OCI-LY1 (cell line): ENCODE measurements at regions not wholly inside any gene's neighbourhood (a gene's known extent, or its start where the extent isn't known, plus 50 kb on each side); places are given as distances from the start of the nearest gene placed in this dataset.

Source experiments
- H2AFZ ChIP-seq: fragments of 200-600 bp; sonication (generic), shearing (Covaris generic); 2 replicates; pipeline ENCODE4 v1.6.0; 2014; ENCODE audit warnings: antibody characterized with exemption, mild to moderate bottlenecking, low read length
- H3F3A ChIP-seq: fragments of 200-600 bp; sonication (generic), shearing (Covaris generic); 2 replicates; pipeline ENCODE4 v1.6.0; 2014; ENCODE audit warnings: mild to moderate bottlenecking, antibody characterized with exemption, low read length, moderate library complexity; ENCODE audit not compliant: insufficient read depth
- H3K27ac ChIP-seq: fragments of 200-600 bp; sonication (generic); 2 replicates; pipeline ENCODE4 v1.5.1; 2014; ENCODE audit warnings: low read length, mixed run types, mild to moderate bottlenecking, low read depth; ENCODE audit not compliant: poor library complexity, severe bottlenecking
- H3K27me3 ChIP-seq: fragments of 200-600 bp; sonication (generic); 2 replicates; pipeline ENCODE4 v1.6.0; 2014; ENCODE audit warnings: antibody characterized with exemption, mild to moderate bottlenecking, low read length, moderate library complexity; ENCODE audit not compliant: insufficient read depth
- H3K36me3 ChIP-seq: fragments of 200-600 bp; sonication (generic); 2 replicates; pipeline ENCODE4 v1.6.1; 2014; ENCODE audit warnings: mild to moderate bottlenecking, antibody characterized with exemption, low read length, moderate library complexity, mixed read lengths; ENCODE audit not compliant: insufficient read depth
- H3K4me1 ChIP-seq: fragments of 200-600 bp; sonication (generic); 2 replicates; pipeline ENCODE4 v1.5.1; 2014; ENCODE audit warnings: mild to moderate bottlenecking, low read length, moderate library complexity; ENCODE audit not compliant: insufficient read depth, severe bottlenecking
- H3K4me2 ChIP-seq: fragments of 200-600 bp; sonication (generic), shearing (Covaris generic); 2 replicates; pipeline ENCODE4 v1.6.1; 2014; ENCODE audit warnings: low read length
- H3K4me3 ChIP-seq: fragments of 200-600 bp; sonication (generic); 2 replicates; pipeline ENCODE4 v1.5.1; 2014; ENCODE audit warnings: low read length, low read depth, mild to moderate bottlenecking, mixed read lengths; ENCODE audit not compliant: poor library complexity, severe bottlenecking
- H3K79me2 ChIP-seq: fragments of 200-600 bp; shearing (Covaris generic); 2 replicates; pipeline ENCODE4 v1.6.1; 2016; ENCODE audit warnings: mixed run types, low read length, mixed read lengths; ENCODE audit not compliant: insufficient read depth
- H3K9ac ChIP-seq: fragments of 200-600 bp; sonication (generic), shearing (Covaris generic); 2 replicates; pipeline ENCODE4 v1.6.1; 2014; ENCODE audit warnings: mild to moderate bottlenecking, low read length, mixed read lengths
- H3K9me2 ChIP-seq: fragments of 200-600 bp; sonication (generic), shearing (Covaris generic); 2 replicates; pipeline ENCODE4 v1.6.1; 2014; ENCODE audit warnings: low read depth, mild to moderate bottlenecking, low read length, mixed read lengths
- H3K9me3 ChIP-seq: fragments of 200-600 bp; shearing (Covaris generic); 2 replicates; pipeline ENCODE4 v1.6.1; 2014; ENCODE audit warnings: low read length, mixed read lengths
- H4K20me1 ChIP-seq: fragments of 200-600 bp; sonication (generic), shearing (Covaris generic); 2 replicates; pipeline ENCODE4 v1.6.0; 2016; ENCODE audit warnings: mild to moderate bottlenecking, low read length; ENCODE audit not compliant: insufficient read depth
- EZH2 ChIP-seq: fragments of 200-600 bp; sonication (generic), shearing (Covaris generic); IDR thresholded peaks from 2 replicates; pipeline ENCODE4 v1.8.0; 2017; ENCODE audit warnings: borderline replicate concordance, mixed run types, mild to moderate bottlenecking, antibody characterized with exemption, low read length, moderate library complexity, mixed read lengths
- TF ChIP-seq, protein P1 (sequence below): fragments of 200-600 bp; sonication (generic), shearing (Covaris generic); IDR thresholded peaks from 2 replicates; pipeline ENCODE4 v1.5.1; 2017; ENCODE audit warnings: mild to moderate bottlenecking, antibody characterized with exemption, low read length, moderate library complexity, mixed read lengths

DNA sequence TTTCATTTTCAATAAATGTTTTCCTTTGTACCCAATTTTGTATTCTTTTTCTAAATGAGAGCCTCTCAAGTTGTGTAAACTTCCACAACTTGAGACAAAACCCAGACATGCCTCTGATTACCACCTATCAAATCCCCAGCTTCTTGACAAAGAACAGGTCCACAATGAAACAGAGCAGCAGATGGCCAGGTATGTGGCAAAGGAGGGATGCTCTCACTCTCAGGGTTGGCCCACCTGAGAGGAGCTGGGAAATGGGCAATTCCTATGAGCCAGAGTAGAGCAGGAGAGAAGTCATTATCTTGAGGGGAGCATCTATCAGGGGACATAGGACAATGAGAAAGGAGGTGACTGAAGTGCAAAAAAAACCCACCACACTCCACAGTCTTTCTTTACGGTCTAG is 273.5 kb upstream of the FAM241A start:
- no peak for TF ChIP-seq EZH2
- TF ChIP-seq, protein P1, sequence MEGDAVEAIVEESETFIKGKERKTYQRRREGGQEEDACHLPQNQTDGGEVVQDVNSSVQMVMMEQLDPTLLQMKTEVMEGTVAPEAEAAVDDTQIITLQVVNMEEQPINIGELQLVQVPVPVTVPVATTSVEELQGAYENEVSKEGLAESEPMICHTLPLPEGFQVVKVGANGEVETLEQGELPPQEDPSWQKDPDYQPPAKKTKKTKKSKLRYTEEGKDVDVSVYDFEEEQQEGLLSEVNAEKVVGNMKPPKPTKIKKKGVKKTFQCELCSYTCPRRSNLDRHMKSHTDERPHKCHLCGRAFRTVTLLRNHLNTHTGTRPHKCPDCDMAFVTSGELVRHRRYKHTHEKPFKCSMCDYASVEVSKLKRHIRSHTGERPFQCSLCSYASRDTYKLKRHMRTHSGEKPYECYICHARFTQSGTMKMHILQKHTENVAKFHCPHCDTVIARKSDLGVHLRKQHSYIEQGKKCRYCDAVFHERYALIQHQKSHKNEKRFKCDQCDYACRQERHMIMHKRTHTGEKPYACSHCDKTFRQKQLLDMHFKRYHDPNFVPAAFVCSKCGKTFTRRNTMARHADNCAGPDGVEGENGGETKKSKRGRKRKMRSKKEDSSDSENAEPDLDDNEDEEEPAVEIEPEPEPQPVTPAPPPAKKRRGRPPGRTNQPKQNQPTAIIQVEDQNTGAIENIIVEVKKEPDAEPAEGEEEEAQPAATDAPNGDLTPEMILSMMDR, result no peak

GRCh38 chr4:111873801-111874200 is 271.5 kb upstream of the FAM241A start:
- TF ChIP-seq, protein P1, result no peak
- no peak for TF ChIP-seq EZH2
- no peak overlapping the region for H3K27ac ChIP-seq
- H3K79me2 ChIP-seq, result no peaks in the 10 kb centered on the region
- no peak overlapping the region for H3K4me2 ChIP-seq
- no peak overlapping the region for H3K4me3 ChIP-seq
- H3K4me1 ChIP-seq, result no peaks in the 10 kb centered on the region
- no peak overlapping the region for H2AFZ ChIP-seq
- no peaks in the 10 kb centered on the region for H3K36me3 ChIP-seq
- no peaks in the 10 kb centered on the region for H3K9me2 ChIP-seq
- no peaks in the 10 kb centered on the region for H3K27me3 ChIP-seq
- no peaks in the 10 kb centered on the region for H3F3A ChIP-seq
- H3K9me3 ChIP-seq, result no peaks in the 10 kb centered on the region
- no peaks in the 10 kb centered on the region for H4K20me1 ChIP-seq
- no peak overlapping the region for H3K9ac ChIP-seq

More for the DNA sequence above, 273.5 kb upstream of the FAM241A start:
- Histone ChIP-seq H2AFZ (no peak overlapping the region), H3K9me2 (no peaks in the 10 kb centered on the region), H3F3A (no peaks in the 10 kb centered on the region), H3K27ac (no peak overlapping the region), H3K4me1 (no peaks in the 10 kb centered on the region), H3K4me3 (no peak overlapping the region), H3K9ac (no peak overlapping the region), H3K4me2 (no peak overlapping the region), H3K27me3 (no peaks in the 10 kb centered on the region), H4K20me1 (no peaks in the 10 kb centered on the region), H3K79me2 (no peaks in the 10 kb centered on the region), H3K9me3 (no peaks in the 10 kb centered on the region), H3K36me3 (no peaks in the 10 kb centered on the region)

DNA sequence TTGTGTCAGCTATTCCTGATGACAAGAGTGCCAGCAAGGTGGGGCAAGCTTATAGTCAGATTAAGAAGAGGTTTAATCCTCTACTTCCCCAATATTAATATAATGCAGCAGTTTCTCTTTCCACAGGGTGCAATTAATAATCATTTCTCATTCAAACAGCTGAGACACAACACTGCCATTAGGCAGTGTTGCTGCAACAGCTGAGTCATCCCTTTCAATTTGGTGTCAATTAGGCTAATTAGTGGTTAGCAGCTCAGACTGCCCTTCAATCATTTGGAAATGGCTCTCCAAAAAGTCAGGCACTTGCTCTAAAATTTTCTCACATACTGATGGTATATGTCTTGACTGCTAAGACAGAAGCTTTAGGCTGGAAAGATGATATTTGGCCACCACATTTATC is 265.7 kb upstream of the FAM241A start:
- Histone ChIP-seq H3K27me3 (no peaks in the 10 kb centered on the region), H3K9me3 (no peaks in the 10 kb centered on the region), H3K4me1 (no peaks in the 10 kb centered on the region), H3F3A (no peaks in the 10 kb centered on the region), H4K20me1 (no peaks in the 10 kb centered on the region), H2AFZ (no peak overlapping the region), H3K9me2 (no peaks in the 10 kb centered on the region), H3K4me2 (no peak overlapping the region), H3K36me3 (no peaks in the 10 kb centered on the region), H3K79me2 (no peaks in the 10 kb centered on the region), H3K4me3 (no peak overlapping the region), H3K9ac (no peak overlapping the region), H3K27ac (no peak overlapping the region)
- no peak for TF ChIP-seq EZH2
- TF ChIP-seq, protein P1, result no peak
